ENCODE measurements at regions not wholly inside any gene's neighbourhood (a gene's known extent, or its start where the extent isn't known, plus 50 kb on each side); places are given as distances from the start of the nearest gene placed in this dataset.

- no peak for TF ChIP-seq USF1 (IDR thresholded peaks at IDR 0.05)
- no peak for TF ChIP-seq EP300 (IDR thresholded peaks at IDR 0.05; ENCODE audit: borderline replicate concordance)
- TF ChIP-seq CREB1 (IDR thresholded peaks at IDR 0.05; ENCODE audit: low read depth), result no peak
- no peak for TF ChIP-seq RAD21 (IDR thresholded peaks at IDR 0.05; ENCODE audit: low read depth)
- no peak for TF ChIP-seq TEAD4 (IDR thresholded peaks at IDR 0.05)
- TF ChIP-seq EGR1 (IDR thresholded peaks at IDR 0.05), result no peak
- TF ChIP-seq MAX (IDR thresholded peaks at IDR 0.05), result no peak
- TF ChIP-seq FOXM1 (IDR thresholded peaks at IDR 0.05; ENCODE audit: borderline replicate concordance, low read depth), result no peak
- TF ChIP-seq REST (IDR thresholded peaks at IDR 0.05; ENCODE audit: low read depth), result no peak
- no peak for TF ChIP-seq YY1 (IDR thresholded peaks at IDR 0.05; ENCODE audit: low read depth)
- TF ChIP-seq TCF12 (IDR thresholded peaks at IDR 0.05; ENCODE audit: low read depth), result no peak
- TF ChIP-seq NFIC (IDR thresholded peaks at IDR 0.05), result no peak
- no peak for TF ChIP-seq ZBTB7A (IDR thresholded peaks at IDR 0.05; ENCODE audit: low read depth)
- TF ChIP-seq TAF1 (IDR thresholded peaks at IDR 0.05; ENCODE audit: low read depth), result no peak
- TF ChIP-seq CEBPB (IDR thresholded peaks at IDR 0.05), result no peak
Observed at GRCh38 chr6:86017236-86017635, 374.6 kb upstream of the SYNCRIP start.

- no peak for TF ChIP-seq YY1 (IDR thresholded peaks at IDR 0.05; ENCODE audit: low read depth)
- TF ChIP-seq RAD21 (IDR thresholded peaks at IDR 0.05; ENCODE audit: low read depth), result no peak
- no peak for TF ChIP-seq TAF1 (IDR thresholded peaks at IDR 0.05; ENCODE audit: low read depth)
- no peak for TF ChIP-seq MAX (IDR thresholded peaks at IDR 0.05)
- no peak for TF ChIP-seq REST (IDR thresholded peaks at IDR 0.05; ENCODE audit: low read depth)
- TF ChIP-seq CREB1 (IDR thresholded peaks at IDR 0.05; ENCODE audit: low read depth), result no peak
- no peak for TF ChIP-seq CEBPB (IDR thresholded peaks at IDR 0.05)
- TF ChIP-seq USF1 (IDR thresholded peaks at IDR 0.05), result no peak
- TF ChIP-seq EGR1 (IDR thresholded peaks at IDR 0.05), result no peak
- no peak for TF ChIP-seq TCF12 (IDR thresholded peaks at IDR 0.05; ENCODE audit: low read depth)
- no peak for TF ChIP-seq FOXM1 (IDR thresholded peaks at IDR 0.05; ENCODE audit: borderline replicate concordance, low read depth)
- no peak for TF ChIP-seq EP300 (IDR thresholded peaks at IDR 0.05; ENCODE audit: borderline replicate concordance)
- no peak for TF ChIP-seq NFIC (IDR thresholded peaks at IDR 0.05)
- no peak for TF ChIP-seq ZBTB7A (IDR thresholded peaks at IDR 0.05; ENCODE audit: low read depth)
- no peak for TF ChIP-seq TEAD4 (IDR thresholded peaks at IDR 0.05)
Observed at GRCh38 chr6:86016567-86016966, 373.9 kb upstream of the SYNCRIP start.

- TF ChIP-seq REST (IDR thresholded peaks at IDR 0.05; ENCODE audit: low read depth) (no peak), TEAD4 (IDR thresholded peaks at IDR 0.05) (no peak), RAD21 (IDR thresholded peaks at IDR 0.05; ENCODE audit: low read depth) (no peak), FOXM1 (IDR thresholded peaks at IDR 0.05; ENCODE audit: borderline replicate concordance, low read depth) (no peak), CEBPB (IDR thresholded peaks at IDR 0.05) (no peak), TCF12 (IDR thresholded peaks at IDR 0.05; ENCODE audit: low read depth) (no peak), CREB1 (IDR thresholded peaks at IDR 0.05; ENCODE audit: low read depth) (no peak), TAF1 (IDR thresholded peaks at IDR 0.05; ENCODE audit: low read depth) (no peak), EP300 (IDR thresholded peaks at IDR 0.05; ENCODE audit: borderline replicate concordance) (no peak), MAX (IDR thresholded peaks at IDR 0.05) (no peak), NFIC (IDR thresholded peaks at IDR 0.05) (no peak), YY1 (IDR thresholded peaks at IDR 0.05; ENCODE audit: low read depth) (no peak), ZBTB7A (IDR thresholded peaks at IDR 0.05; ENCODE audit: low read depth) (no peak), USF1 (IDR thresholded peaks at IDR 0.05) (no peak), EGR1 (IDR thresholded peaks at IDR 0.05) (no peak)
Observed at GRCh38 chr6:86016077-86016476, 373.4 kb upstream of the SYNCRIP start.
